H9 (cell line): ENCODE measurements at regions not wholly inside any gene's neighbourhood (a gene's known extent, or its start where the extent isn't known, plus 50 kb on each side); places are given as distances from the start of the nearest gene placed in this dataset.

ENCODE experiments used
- DNase-seq: peaks from one replicate; pipeline ENCODE4 v3.0.0-alpha.2; 2017
- H2AFZ ChIP-seq: one replicate; pipeline ENCODE4 v1.6.1; 2013; ENCODE audit warnings: mild to moderate bottlenecking, low read length, control low read depth, moderate library complexity
- H2AK5ac ChIP-seq: 2 replicates; pipeline ENCODE4 v1.6.1; 2013; ENCODE audit warnings: low read length, control low read depth, mixed read lengths; ENCODE audit not compliant: insufficient read length
- H2BK120ac ChIP-seq: one replicate; pipeline ENCODE4 v1.6.1; 2013; ENCODE audit warnings: low read depth, mild to moderate bottlenecking, low read length, control low read depth, inconsistent platforms; ENCODE audit not compliant: poor library complexity, severe bottlenecking
- H2BK12ac ChIP-seq: 2 replicates; pipeline ENCODE4 v1.6.1; 2013; ENCODE audit warnings: low read length, control low read depth, mixed read lengths, low read depth; ENCODE audit not compliant: insufficient read length
- H2BK15ac ChIP-seq: 2 replicates; pipeline ENCODE4 v1.6.1; 2013; ENCODE audit warnings: low read depth, low read length, control low read depth
- H2BK20ac ChIP-seq: one replicate; pipeline ENCODE4 v1.6.1; 2013; ENCODE audit warnings: low read depth, mild to moderate bottlenecking, low read length, control low read depth, inconsistent platforms; ENCODE audit not compliant: poor library complexity, severe bottlenecking
- H2BK5ac ChIP-seq: 2 replicates; pipeline ENCODE4 v1.6.1; 2013; ENCODE audit warnings: low read length, control low read depth, mixed read lengths; ENCODE audit not compliant: insufficient read length
- H3K14ac ChIP-seq: 2 replicates; pipeline ENCODE4 v1.6.1; 2013; ENCODE audit warnings: low read length, control low read depth; ENCODE audit not compliant: insufficient read depth
- H3K18ac ChIP-seq: 2 replicates; pipeline ENCODE4 v1.6.1; 2013; ENCODE audit warnings: low read depth, mild to moderate bottlenecking, mixed read lengths, low read length, control low read depth; ENCODE audit not compliant: insufficient read length
- H3K23ac ChIP-seq: 2 replicates; pipeline ENCODE4 v1.6.1; 2013; ENCODE audit warnings: low read length, control low read depth, mixed read lengths, low read depth; ENCODE audit not compliant: insufficient read length
- H3K23me2 ChIP-seq: 2 replicates; pipeline ENCODE4 v1.6.1; 2013; ENCODE audit warnings: low read depth, mild to moderate bottlenecking, mixed read lengths, low read length, control low read depth; ENCODE audit not compliant: insufficient read length, poor library complexity, severe bottlenecking
- H3K27ac ChIP-seq: 2 replicates; pipeline ENCODE4 v1.5.1; 2013; ENCODE audit warnings: low read length, control low read depth, mixed read lengths, low read depth; ENCODE audit not compliant: insufficient read length
- H3K27me3 ChIP-seq: 2 replicates; pipeline ENCODE4 v1.6.1; 2013; ENCODE audit warnings: low read length, control low read depth, inconsistent platforms; ENCODE audit not compliant: insufficient read depth
- H3K4ac ChIP-seq: 2 replicates; pipeline ENCODE4 v1.6.1; 2013; ENCODE audit warnings: low read depth, mild to moderate bottlenecking, control low read depth, inconsistent platforms, low read length, moderate library complexity
- H3K4me1 ChIP-seq: 2 replicates; pipeline ENCODE4 v1.6.1; 2013; ENCODE audit warnings: low read length, control low read depth, inconsistent platforms; ENCODE audit not compliant: insufficient read depth
- H3K4me2 ChIP-seq: 2 replicates; pipeline ENCODE4 v1.6.1; 2013; ENCODE audit warnings: low read length, control low read depth, mixed read lengths; ENCODE audit not compliant: insufficient read length, insufficient read depth
- H3K56ac ChIP-seq: 2 replicates; pipeline ENCODE4 v1.6.1; 2013; ENCODE audit warnings: low read depth, mild to moderate bottlenecking, mixed read lengths, low read length, control low read depth; ENCODE audit not compliant: insufficient read length
- H3K79me1 ChIP-seq: 2 replicates; pipeline ENCODE4 v1.6.1; 2013; ENCODE audit warnings: low read depth, mild to moderate bottlenecking, moderate library complexity, low read length, control low read depth, inconsistent platforms; ENCODE audit not compliant: insufficient read depth, poor library complexity, severe bottlenecking
- H3K79me2 ChIP-seq: 2 replicates; pipeline ENCODE4 v1.6.1; 2013; ENCODE audit warnings: low read length, control low read depth, inconsistent platforms; ENCODE audit not compliant: insufficient read depth
- H3K9ac ChIP-seq: 2 replicates; pipeline ENCODE4 v1.6.1; 2013; ENCODE audit warnings: low read length, control low read depth, mixed read lengths; ENCODE audit not compliant: insufficient read length; ENCODE audit errors: extremely low read depth
- H3K9me3 ChIP-seq: one replicate; pipeline ENCODE4 v1.6.1; 2013; ENCODE audit warnings: low read depth, low read length, inconsistent platforms; ENCODE audit not compliant: control insufficient read depth
- H3T11ph ChIP-seq: one replicate; pipeline ENCODE4 v1.6.1; 2013; ENCODE audit warnings: mild to moderate bottlenecking, low read length, control low read depth, inconsistent platforms
- H4K20me1 ChIP-seq: one replicate; pipeline ENCODE4 v1.6.1; 2013; ENCODE audit not compliant: control insufficient read depth, insufficient read length, insufficient read depth
- H4K5ac ChIP-seq: 2 replicates; pipeline ENCODE4 v1.6.1; 2013; ENCODE audit warnings: low read depth, mild to moderate bottlenecking, mixed read lengths, low read length, control low read depth; ENCODE audit not compliant: insufficient read length
- H4K8ac ChIP-seq: replicated peaks from 2 replicates; pipeline ENCODE4 v1.6.1; 2013; ENCODE audit warnings: low read length, control low read depth, mixed read lengths, low read depth; ENCODE audit not compliant: insufficient read length
- H4K91ac ChIP-seq: 2 replicates; pipeline ENCODE4 v1.6.1; 2013; ENCODE audit warnings: low read depth, mild to moderate bottlenecking, moderate library complexity, mixed read lengths, low read length, control low read depth; ENCODE audit not compliant: insufficient read length
- H3K27ac Mint-ChIP-seq, 3 experiments: 2 replicates in 2 of 3; 3 replicates in 1 of 3; pipeline ENCODE4 v1.8.0; 2020 to 2021; ENCODE audit warnings: mixed read lengths in 3 of 3, mild to moderate bottlenecking in 1 of 3, moderate library complexity in 1 of 3
- H3K27me3 Mint-ChIP-seq: 2 replicates; pipeline ENCODE4 v1.8.0; 2021; ENCODE audit warnings: low read depth, mild to moderate bottlenecking, moderate library complexity, mixed read lengths
- H3K36me3 Mint-ChIP-seq, 3 experiments: 2 replicates in 2 of 3; 3 replicates in 1 of 3; pipeline ENCODE4 v1.8.0; 2020 to 2021; ENCODE audit warnings: low read depth in 3 of 3, mixed read lengths in 3 of 3; ENCODE audit not compliant: insufficient read depth in 1 of 3
- H3K4me1 Mint-ChIP-seq, 2 experiments: 2 replicates each; pipeline ENCODE4 v1.8.0; 2020; ENCODE audit warnings: mixed read lengths in 2 of 2
- H3K4me3 Mint-ChIP-seq, 2 experiments: 2 replicates in 1 of 2; 3 replicates in 1 of 2; pipeline ENCODE4 v1.8.0; 2020 to 2021; ENCODE audit warnings: mild to moderate bottlenecking in 2 of 2, mixed read lengths in 2 of 2, moderate library complexity in 1 of 2
- H3K9me3 Mint-ChIP-seq, 2 experiments: 2 replicates in 1 of 2; 3 replicates in 1 of 2; pipeline ENCODE4 v1.8.0; 2020; ENCODE audit warnings: mild to moderate bottlenecking in 2 of 2, mixed read lengths in 2 of 2, moderate library complexity in 1 of 2
- WGBS: extraction: QIAGEN DNeasy Blood & Tissue Kit; methylation state at CpG from one replicate; pipeline ENCODE4 v1.1.7; 2013; ENCODE audit warnings: missing lambda C conversion rate, low lambda C conversion rate, mixed read lengths; ENCODE audit not compliant: insufficient read length; ENCODE audit errors: extremely low coverage; 5-methylcytosine and 5-hydroxymethylcytosine counted together
- TF ChIP-seq, protein P1 (sequence below): fragments of 200-600 bp; sonication (generic); conservative IDR thresholded peaks from 3 replicates; pipeline ENCODE4 v1.8.0; 2021; ENCODE audit warnings: antibody characterized with exemption, mild to moderate bottlenecking

DNA sequence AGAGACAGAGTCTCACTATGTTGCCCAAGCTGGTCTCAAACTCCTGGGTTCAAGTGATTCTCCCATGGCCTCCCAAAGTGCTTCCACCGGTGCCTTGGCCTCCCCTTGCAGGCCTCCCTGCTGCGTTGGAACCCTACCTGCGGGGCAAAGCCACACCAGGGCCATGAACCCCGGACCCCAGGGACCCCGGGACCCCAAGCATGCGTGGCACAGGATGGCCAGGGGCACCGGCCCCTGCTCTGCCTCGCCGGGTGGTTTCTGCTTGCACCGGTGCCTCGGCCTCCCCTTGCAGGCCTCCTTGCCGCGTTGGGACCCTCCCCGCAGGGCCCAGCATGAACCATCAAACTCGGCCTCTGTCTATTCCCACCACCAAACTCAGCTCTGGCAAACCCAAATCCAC, 301.0 kb upstream of the NPVF start:
- no peak overlapping the region for H3K14ac ChIP-seq
- no peak overlapping the region for H2BK120ac ChIP-seq
- no peak overlapping the region for H2AFZ ChIP-seq
- H4K20me1 ChIP-seq, result no peaks in the 10 kb centered on the region
- H3K27ac Mint-ChIP-seq, result no peak overlapping the region
- H3K79me2 ChIP-seq, result no peaks in the 10 kb centered on the region
- H3K23ac ChIP-seq, result no peak overlapping the region
- H3K9me3 ChIP-seq, result no peaks in the 10 kb centered on the region
- H4K91ac ChIP-seq, result no peak overlapping the region
- no CpG with 5 or more reads among the region's 15 CpGs for WGBS
- TF ChIP-seq, protein P1, sequence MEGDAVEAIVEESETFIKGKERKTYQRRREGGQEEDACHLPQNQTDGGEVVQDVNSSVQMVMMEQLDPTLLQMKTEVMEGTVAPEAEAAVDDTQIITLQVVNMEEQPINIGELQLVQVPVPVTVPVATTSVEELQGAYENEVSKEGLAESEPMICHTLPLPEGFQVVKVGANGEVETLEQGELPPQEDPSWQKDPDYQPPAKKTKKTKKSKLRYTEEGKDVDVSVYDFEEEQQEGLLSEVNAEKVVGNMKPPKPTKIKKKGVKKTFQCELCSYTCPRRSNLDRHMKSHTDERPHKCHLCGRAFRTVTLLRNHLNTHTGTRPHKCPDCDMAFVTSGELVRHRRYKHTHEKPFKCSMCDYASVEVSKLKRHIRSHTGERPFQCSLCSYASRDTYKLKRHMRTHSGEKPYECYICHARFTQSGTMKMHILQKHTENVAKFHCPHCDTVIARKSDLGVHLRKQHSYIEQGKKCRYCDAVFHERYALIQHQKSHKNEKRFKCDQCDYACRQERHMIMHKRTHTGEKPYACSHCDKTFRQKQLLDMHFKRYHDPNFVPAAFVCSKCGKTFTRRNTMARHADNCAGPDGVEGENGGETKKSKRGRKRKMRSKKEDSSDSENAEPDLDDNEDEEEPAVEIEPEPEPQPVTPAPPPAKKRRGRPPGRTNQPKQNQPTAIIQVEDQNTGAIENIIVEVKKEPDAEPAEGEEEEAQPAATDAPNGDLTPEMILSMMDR, result no peak
- no peak overlapping the region for H3K4me2 ChIP-seq
- no peak overlapping the region for H2BK20ac ChIP-seq
- H3K27me3 Mint-ChIP-seq, result peaks cover 5% of the 10 kb centered on the region
- H3K79me1 ChIP-seq, result no peaks in the 10 kb centered on the region
- H3T11ph ChIP-seq, result no peak overlapping the region
- H3K23me2 ChIP-seq, result no peaks in the 10 kb centered on the region
- no peaks in the 10 kb centered on the region for H3K9me3 Mint-ChIP-seq
- no peak overlapping the region for H3K56ac ChIP-seq
- no peak overlapping the region for H3K9ac ChIP-seq
- H3K18ac ChIP-seq, result no peak overlapping the region
- no peak overlapping the region for H3K27ac ChIP-seq
- no peak overlapping the region for H2BK5ac ChIP-seq
- H2BK12ac ChIP-seq, result no peak overlapping the region
- H3K4me3 Mint-ChIP-seq, result no peak overlapping the region
- H3K4me1 Mint-ChIP-seq, result no peaks in the 10 kb centered on the region
- H2BK15ac ChIP-seq, result no peak overlapping the region
- H4K5ac ChIP-seq, result no peak overlapping the region
- H3K36me3 Mint-ChIP-seq, result no peaks in the 10 kb centered on the region
- no peak overlapping the region for H2AK5ac ChIP-seq
- H3K4me1 ChIP-seq, result no peaks in the 10 kb centered on the region
- no peak overlapping the region for H3K4ac ChIP-seq
- no peak overlapping the region for H4K8ac ChIP-seq
- DNase-seq, result no peak
- no peaks in the 10 kb centered on the region for H3K27me3 ChIP-seq
